ENCODE measurements at regions not wholly inside any gene's neighbourhood (a gene's known extent, or its start where the extent isn't known, plus 50 kb on each side); places are given as distances from the start of the nearest gene placed in this dataset.

DNA sequence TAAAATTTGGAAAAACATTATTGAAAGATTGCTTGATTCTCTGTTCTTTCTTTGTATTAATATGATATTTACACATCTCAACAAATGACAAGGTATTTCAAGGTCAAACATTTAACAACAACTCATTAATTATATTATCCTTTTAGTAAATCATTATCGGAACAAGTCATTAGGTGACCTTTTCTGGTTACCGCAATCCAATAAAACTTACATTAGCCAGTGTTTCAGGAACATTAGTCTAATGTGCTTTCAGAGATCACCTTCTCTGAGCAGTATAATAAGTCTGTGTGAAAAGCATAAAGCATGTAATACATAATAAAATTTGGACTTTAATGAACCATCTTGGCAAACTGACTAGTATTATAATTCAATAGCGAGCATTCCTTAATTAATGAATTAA lies 1466.4 kb downstream of the FAM181B start:
- Histone ChIP-seq H3K36me3 (no peaks in the 10 kb centered on the region), H3K9me3 (no peaks in the 10 kb centered on the region), H3K27me3 (no peaks in the 10 kb centered on the region), H3K27ac (no peak overlapping the region), H3K4me1 (no peaks in the 10 kb centered on the region), H3K4me3 (no peak overlapping the region)
- DNase-seq: no peak
- TF ChIP-seq, protein P1, sequence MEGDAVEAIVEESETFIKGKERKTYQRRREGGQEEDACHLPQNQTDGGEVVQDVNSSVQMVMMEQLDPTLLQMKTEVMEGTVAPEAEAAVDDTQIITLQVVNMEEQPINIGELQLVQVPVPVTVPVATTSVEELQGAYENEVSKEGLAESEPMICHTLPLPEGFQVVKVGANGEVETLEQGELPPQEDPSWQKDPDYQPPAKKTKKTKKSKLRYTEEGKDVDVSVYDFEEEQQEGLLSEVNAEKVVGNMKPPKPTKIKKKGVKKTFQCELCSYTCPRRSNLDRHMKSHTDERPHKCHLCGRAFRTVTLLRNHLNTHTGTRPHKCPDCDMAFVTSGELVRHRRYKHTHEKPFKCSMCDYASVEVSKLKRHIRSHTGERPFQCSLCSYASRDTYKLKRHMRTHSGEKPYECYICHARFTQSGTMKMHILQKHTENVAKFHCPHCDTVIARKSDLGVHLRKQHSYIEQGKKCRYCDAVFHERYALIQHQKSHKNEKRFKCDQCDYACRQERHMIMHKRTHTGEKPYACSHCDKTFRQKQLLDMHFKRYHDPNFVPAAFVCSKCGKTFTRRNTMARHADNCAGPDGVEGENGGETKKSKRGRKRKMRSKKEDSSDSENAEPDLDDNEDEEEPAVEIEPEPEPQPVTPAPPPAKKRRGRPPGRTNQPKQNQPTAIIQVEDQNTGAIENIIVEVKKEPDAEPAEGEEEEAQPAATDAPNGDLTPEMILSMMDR (IDR thresholded peaks at IDR 0.05): no peak
- intact Hi-C loops (cut with DNase I; ENCODE audit: low total_unique reads): no loop called here

DNA sequence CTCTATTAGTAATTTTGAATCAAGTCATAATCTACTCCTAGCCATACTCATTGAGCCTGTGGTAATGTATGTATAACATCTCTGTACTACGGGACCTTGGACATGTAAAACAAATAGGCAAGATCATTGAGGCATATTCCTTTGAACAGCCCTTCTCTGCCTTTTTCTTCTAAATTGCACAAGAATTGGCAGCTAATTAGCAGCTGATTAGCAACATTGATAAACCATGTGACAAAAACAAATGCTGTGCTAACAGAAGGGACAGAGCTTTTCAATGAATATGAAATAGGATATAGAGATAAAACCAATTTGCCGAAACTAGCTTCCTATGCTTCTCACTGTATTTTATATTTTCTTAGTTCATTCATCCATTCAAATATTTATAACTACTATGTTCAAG lies 1474.2 kb downstream of the FAM181B start:
- TF ChIP-seq, protein P1 (IDR thresholded peaks at IDR 0.05): no peak
- no peak overlapping the region for H3K27ac ChIP-seq
- H3K36me3 ChIP-seq: no peaks in the 10 kb centered on the region
- H3K9me3 ChIP-seq: no peaks in the 10 kb centered on the region
- no peaks in the 10 kb centered on the region for H3K4me1 ChIP-seq
- DNase-seq: no peak
- intact Hi-C loops (cut with DNase I; ENCODE audit: low total_unique reads): no loop called here
- no peaks in the 10 kb centered on the region for H3K27me3 ChIP-seq
- H3K4me3 ChIP-seq: no peak overlapping the region

DNA sequence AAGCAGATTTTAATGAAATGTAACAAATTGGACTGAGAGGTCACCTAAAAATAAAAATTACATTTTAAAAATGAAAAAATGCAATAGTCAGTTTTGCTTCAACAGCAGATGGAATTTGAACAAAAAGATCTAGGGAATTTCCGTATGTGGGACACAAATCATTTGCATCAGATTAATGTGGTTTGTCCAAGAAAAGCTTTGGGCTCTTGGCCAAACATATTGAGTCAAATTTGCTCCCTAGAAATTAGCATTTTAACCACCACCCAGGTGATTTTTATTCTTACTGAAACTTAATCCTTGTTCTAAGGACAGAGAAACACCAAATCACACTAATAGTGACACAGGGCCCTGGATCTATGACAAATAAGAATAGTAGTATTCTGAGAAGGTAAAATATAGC lies 1477.8 kb downstream of the FAM181B start:
- intact Hi-C loops (cut with DNase I; ENCODE audit: low total_unique reads): no loop called here
- Histone ChIP-seq H3K9me3 (no peaks in the 10 kb centered on the region), H3K4me3 (no peak overlapping the region), H3K36me3 (no peaks in the 10 kb centered on the region), H3K4me1 (peaks cover 0 to 14% (median 5%) of the 10 kb centered on the region in 4 donors), H3K27me3 (no peaks in the 10 kb centered on the region), H3K27ac (no peak overlapping the region)
- TF ChIP-seq, protein P1 (IDR thresholded peaks at IDR 0.05): no peak
- no peak for DNase-seq

DNA sequence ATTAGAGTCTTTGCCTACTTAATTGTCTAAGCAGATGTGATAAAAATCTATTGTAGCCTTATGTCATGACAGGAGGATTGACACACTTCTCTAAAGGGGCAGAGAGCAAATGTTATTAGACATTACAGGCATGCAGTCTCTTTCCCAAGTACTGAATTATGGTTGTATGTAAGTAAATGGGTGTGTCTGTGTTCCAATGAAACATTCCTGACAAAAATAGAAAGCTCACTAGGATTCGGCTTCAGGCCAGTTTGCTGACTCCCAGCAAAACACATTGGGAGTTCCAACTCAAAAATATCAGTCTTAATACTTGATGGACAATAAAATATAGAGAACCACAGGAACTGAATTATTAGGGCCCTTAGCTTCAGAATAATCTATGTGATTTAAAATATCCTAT lies 1480.4 kb downstream of the FAM181B start:
- no peak for DNase-seq
- TF ChIP-seq, protein P1 (IDR thresholded peaks at IDR 0.05): no peak

DNA sequence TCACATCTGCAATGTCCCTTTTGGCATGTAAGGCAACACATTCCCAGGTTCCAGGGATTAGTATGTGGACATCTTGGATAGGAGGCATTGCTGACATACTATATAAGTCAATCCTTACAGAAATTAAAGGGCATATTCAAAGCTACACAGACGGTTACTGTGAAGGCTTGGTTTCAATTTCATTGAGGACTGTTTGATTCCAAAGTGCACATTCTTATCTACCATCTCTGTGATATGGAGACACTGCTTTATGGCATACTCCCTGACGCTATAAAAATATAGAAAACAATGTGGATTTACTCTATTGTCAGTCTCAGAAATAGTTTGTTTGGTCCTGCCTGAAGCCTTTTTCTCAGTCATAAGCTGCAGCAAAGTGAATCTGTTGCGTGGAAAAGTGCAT lies 1486.7 kb downstream of the FAM181B start:
- intact Hi-C loops (cut with DNase I; ENCODE audit: low total_unique reads): no loop called here
- no peaks in the 10 kb centered on the region for H3K9me3 ChIP-seq
- no peaks in the 10 kb centered on the region for H3K4me1 ChIP-seq
- H3K27ac ChIP-seq: no peak overlapping the region
- TF ChIP-seq, protein P1 (IDR thresholded peaks at IDR 0.05): no peak
- H3K4me3 ChIP-seq: no peak overlapping the region
- no peak for DNase-seq
- H3K36me3 ChIP-seq: no peaks in the 10 kb centered on the region
- no peaks in the 10 kb centered on the region for H3K27me3 ChIP-seq

More for the DNA sequence above, 1480.4 kb downstream of the FAM181B start:
- intact Hi-C loops (cut with DNase I; ENCODE audit: low total_unique reads): no loop called here
- H3K4me3 ChIP-seq: no peak overlapping the region
- H3K4me1 ChIP-seq: peaks cover 0 to 14% (median 5%) of the 10 kb centered on the region in 4 donors
- no peaks in the 10 kb centered on the region for H3K9me3 ChIP-seq
- no peaks in the 10 kb centered on the region for H3K27me3 ChIP-seq
- H3K27ac ChIP-seq: no peak overlapping the region
- no peaks in the 10 kb centered on the region for H3K36me3 ChIP-seq

DNA sequence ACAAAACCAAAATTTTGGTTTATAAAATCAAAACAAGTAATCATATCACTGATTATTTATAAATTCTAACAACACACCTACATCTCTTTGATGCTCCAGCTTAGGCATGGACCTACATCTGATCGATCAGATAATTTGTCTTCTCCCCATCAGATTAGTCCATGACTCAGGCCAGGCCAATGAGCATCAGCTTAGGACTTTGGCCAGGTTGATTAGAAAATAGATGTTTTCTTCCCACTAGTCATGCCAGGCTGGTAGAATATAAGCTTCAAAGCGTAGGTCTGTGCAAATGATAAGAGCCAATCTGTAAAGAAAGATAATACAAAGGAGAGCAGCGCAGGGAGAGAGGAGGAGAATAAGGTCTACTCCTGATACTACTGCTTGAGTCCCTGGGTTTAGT lies 1487.9 kb downstream of the FAM181B start:
- H3K27me3 ChIP-seq: no peaks in the 10 kb centered on the region
- H3K27ac ChIP-seq: no peak overlapping the region
- intact Hi-C loops (cut with DNase I; ENCODE audit: low total_unique reads): no loop called here
- no peak for DNase-seq
- TF ChIP-seq, protein P1 (IDR thresholded peaks at IDR 0.05): no peak
- no peaks in the 10 kb centered on the region for H3K4me1 ChIP-seq
- H3K4me3 ChIP-seq: no peak overlapping the region
- H3K36me3 ChIP-seq: no peaks in the 10 kb centered on the region
- H3K9me3 ChIP-seq: no peaks in the 10 kb centered on the region

All from tibial artery (tissue), 4 donors.